Nephron (organoid): ENCODE measurements at regions not wholly inside any gene's neighbourhood (a gene's known extent, or its start where the extent isn't known, plus 50 kb on each side); places are given as distances from the start of the nearest gene placed in this dataset.
A peak's percentile ranks its signal among the peaks of the same experiment; 100 is the strongest.

Source experiments
- H3K27ac Mint-ChIP-seq, 3 experiments: 2 replicates each; pipeline ENCODE4 v1.8.0; 2020; ENCODE audit warnings: mixed read lengths in 3 of 3, mild to moderate bottlenecking in 2 of 3, moderate library complexity in 1 of 3
- H3K27me3 Mint-ChIP-seq: 2 replicates; pipeline ENCODE4 v1.8.0; 2021; ENCODE audit warnings: low read depth, mild to moderate bottlenecking, moderate library complexity, mixed read lengths
- H3K36me3 Mint-ChIP-seq: 2 replicates; pipeline ENCODE4 v1.8.0; 2020; ENCODE audit warnings: low read depth, mixed read lengths
- H3K4me1 Mint-ChIP-seq: 2 replicates; pipeline ENCODE4 v1.8.0; 2020; ENCODE audit warnings: mixed read lengths
- H3K4me3 Mint-ChIP-seq, 3 experiments: 2 replicates each; pipeline ENCODE4 v1.8.0; 2020; ENCODE audit warnings: mild to moderate bottlenecking in 3 of 3, mixed read lengths in 3 of 3, moderate library complexity in 2 of 3
- H3K9me3 Mint-ChIP-seq: 2 replicates; pipeline ENCODE4 v1.8.0; 2020; ENCODE audit warnings: mixed read lengths
- TF ChIP-seq, protein P1 (sequence below), 3 experiments: fragments of 200-600 bp; sonication (generic); IDR thresholded peaks; one replicate each; pipeline ENCODE4 v1.5.0; 2021; ENCODE audit warnings: antibody characterized with exemption in 3 of 3; ENCODE audit not compliant: unreplicated experiment in 3 of 3

DNA sequence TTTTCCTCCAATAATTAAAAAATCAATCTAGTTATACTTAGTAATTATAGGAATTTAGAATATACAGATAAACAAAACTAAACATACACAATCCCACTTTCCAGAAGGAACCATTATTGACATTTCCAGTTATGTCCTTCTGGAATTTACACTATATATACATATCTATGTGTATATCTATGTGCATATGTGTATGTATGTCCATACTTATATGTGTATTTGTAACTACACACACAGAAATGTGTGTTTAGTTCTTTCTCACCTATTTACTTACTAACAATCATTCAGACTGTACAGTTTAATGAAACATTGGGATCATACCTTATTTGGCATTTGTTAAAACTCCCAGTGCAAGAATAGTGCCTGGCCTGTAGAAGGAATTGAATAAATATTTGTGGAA is 126.4 kb downstream of the FHIP1A start:
- no peak overlapping the region for H3K4me3 Mint-ChIP-seq
- H3K9me3 Mint-ChIP-seq = no peaks in the 10 kb centered on the region
- TF ChIP-seq, protein P1, sequence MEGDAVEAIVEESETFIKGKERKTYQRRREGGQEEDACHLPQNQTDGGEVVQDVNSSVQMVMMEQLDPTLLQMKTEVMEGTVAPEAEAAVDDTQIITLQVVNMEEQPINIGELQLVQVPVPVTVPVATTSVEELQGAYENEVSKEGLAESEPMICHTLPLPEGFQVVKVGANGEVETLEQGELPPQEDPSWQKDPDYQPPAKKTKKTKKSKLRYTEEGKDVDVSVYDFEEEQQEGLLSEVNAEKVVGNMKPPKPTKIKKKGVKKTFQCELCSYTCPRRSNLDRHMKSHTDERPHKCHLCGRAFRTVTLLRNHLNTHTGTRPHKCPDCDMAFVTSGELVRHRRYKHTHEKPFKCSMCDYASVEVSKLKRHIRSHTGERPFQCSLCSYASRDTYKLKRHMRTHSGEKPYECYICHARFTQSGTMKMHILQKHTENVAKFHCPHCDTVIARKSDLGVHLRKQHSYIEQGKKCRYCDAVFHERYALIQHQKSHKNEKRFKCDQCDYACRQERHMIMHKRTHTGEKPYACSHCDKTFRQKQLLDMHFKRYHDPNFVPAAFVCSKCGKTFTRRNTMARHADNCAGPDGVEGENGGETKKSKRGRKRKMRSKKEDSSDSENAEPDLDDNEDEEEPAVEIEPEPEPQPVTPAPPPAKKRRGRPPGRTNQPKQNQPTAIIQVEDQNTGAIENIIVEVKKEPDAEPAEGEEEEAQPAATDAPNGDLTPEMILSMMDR (IDR thresholded peaks at IDR 0.05; ENCODE audit: unreplicated experiment in 3 of 3) = no peak
- H3K4me1 Mint-ChIP-seq = no peaks in the 10 kb centered on the region
- H3K27ac Mint-ChIP-seq = no peak overlapping the region
- no peaks in the 10 kb centered on the region for H3K36me3 Mint-ChIP-seq
- H3K27me3 Mint-ChIP-seq = no peaks in the 10 kb centered on the region

DNA sequence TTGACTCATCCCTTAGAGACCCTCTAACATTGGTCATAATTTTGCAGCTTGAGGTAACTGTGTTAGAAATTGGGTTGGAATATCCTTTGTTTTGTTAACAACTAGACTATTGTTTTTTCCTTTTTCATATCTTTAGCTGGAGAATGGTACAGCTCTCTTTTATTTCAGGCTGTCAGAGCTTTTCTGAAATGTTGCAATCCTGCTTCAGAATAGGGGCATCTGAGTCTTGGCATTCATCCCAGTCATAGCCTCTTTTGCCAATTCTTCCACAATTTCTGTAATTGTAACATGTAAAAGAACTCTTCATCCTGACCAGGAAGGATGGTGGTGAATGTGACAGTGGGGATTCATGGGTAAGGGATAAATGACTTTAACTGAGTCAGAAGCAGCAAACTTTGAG is 128.7 kb downstream of the FHIP1A start:
- Mint-ChIP-seq H3K27ac (no peak overlapping the region), H3K9me3 (no peaks in the 10 kb centered on the region), H3K36me3 (no peaks in the 10 kb centered on the region), H3K4me1 (peaks cover 20% of the 10 kb centered on the region), H3K27me3 (peaks cover 5% of the 10 kb centered on the region), H3K4me3 (no peak overlapping the region)
- TF ChIP-seq, protein P1 (IDR thresholded peaks at IDR 0.05; ENCODE audit: unreplicated experiment in 3 of 3) = no peak

DNA sequence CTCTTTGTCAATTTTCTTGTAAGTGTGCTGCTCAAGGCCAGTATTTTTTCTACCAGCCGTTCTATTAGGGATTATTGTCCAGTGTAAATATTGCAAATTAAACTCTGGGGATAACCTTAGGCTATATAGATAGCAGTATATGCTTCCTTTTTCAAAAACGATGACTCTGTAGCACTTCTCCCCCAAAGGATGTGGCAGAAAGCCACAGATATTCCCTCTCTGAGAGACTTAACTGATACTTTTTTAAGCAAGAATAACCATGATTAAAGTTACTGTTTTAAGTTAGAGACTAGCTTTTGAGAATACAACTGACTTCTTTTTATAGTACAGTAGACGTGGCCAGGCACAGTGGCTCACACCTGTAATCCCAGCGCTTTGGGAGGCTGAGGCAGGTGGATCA is 130.0 kb downstream of the FHIP1A start:
- H3K36me3 Mint-ChIP-seq = no peaks in the 10 kb centered on the region
- no peaks in the 10 kb centered on the region for H3K9me3 Mint-ChIP-seq
- peaks cover 20% of the 10 kb centered on the region for H3K4me1 Mint-ChIP-seq
- peaks cover 5% of the 10 kb centered on the region for H3K27me3 Mint-ChIP-seq
- TF ChIP-seq, protein P1 (IDR thresholded peaks at IDR 0.05; ENCODE audit: unreplicated experiment in 3 of 3) = no peak
- H3K27ac Mint-ChIP-seq = no peak overlapping the region
- H3K4me3 Mint-ChIP-seq = no peak overlapping the region

DNA sequence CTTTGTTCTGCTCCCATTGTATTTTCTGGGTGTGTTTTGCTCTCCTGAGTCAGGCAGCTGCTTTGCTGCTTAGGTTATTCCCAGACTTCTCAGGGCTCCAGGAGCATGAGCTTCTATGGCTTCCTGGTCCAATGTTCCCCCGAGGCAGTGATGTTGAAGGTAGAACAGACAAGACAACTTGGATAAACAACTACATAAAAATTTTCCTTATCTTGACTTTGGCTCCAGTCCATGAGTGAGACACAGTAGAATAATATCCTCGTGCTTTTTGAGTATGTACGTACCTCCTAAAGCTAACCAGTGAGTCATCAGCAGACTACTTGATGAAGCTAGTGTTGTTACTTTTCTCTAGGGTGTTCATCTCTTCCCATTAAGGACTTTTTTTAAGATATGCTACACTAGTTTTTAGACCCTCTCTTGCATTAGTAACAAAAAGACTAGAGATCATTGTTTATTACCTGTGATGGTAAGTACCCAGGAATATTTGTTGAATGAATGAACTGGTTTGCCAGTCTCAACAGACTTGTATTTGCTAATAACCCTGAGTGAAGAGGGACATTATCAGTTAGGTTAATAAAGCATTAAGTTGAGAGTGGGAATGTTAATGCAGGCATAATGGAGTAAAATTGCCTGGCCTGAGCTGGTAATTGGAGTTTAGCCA is 131.9 kb downstream of the FHIP1A start:
- H3K4me3 Mint-ChIP-seq = no peak overlapping the region
- H3K4me1 Mint-ChIP-seq = peaks cover 20% of the 10 kb centered on the region
- no peaks in the 10 kb centered on the region for H3K9me3 Mint-ChIP-seq
- peaks cover 5% of the 10 kb centered on the region for H3K27me3 Mint-ChIP-seq
- TF ChIP-seq, protein P1 (IDR thresholded peaks at IDR 0.05; ENCODE audit: unreplicated experiment in 3 of 3) = no peak
- H3K27ac Mint-ChIP-seq = peak overlapping the region; percentile 5 to 78 (median 50)
- H3K36me3 Mint-ChIP-seq = peaks cover 3% of the 10 kb centered on the region

DNA sequence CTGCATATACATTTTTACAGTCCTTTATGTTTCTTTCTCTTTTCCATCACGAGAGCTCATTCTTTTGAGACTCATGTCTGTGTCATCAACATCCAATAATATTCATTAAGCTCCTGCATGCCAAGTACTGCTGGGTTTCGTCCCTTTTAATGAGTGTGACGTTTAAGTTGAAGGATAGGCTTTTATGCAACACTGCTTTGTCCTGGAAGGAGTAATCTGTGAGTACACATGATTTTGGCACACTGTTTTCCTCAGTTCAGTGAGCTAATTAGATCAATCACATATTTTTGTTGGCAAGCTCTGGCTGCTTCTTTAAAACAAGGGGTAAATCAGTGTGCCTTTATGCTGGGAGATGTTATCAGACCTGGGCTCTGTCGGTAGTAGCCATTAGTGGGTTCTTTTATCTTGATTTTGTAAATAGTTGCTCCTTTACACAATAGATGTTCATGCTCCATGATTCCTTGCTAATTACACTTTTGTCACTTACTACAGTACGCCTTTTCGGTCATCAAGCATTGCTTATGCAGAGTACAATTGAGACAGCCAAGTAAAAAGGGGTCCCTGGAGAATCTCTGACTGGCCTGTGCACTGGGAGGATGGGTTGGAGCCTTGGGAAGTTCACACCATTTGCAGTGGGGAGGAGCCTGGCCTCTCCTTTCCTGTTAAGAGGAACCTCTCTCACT is 132.6 kb downstream of the FHIP1A start:
- no peaks in the 10 kb centered on the region for H3K9me3 Mint-ChIP-seq

More for the DNA sequence above, 132.6 kb downstream of the FHIP1A start:
- Mint-ChIP-seq H3K36me3 (peaks cover 8% of the 10 kb centered on the region), H3K4me3 (no peak overlapping the region), H3K4me1 (peaks cover 20% of the 10 kb centered on the region), H3K27me3 (peaks cover 5% of the 10 kb centered on the region), H3K27ac (peak overlapping the region; percentile 5 to 78 (median 50))
- TF ChIP-seq, protein P1 (IDR thresholded peaks at IDR 0.05; ENCODE audit: unreplicated experiment in 3 of 3) = no peak
